ENCODE measurements at regions not wholly inside any gene's neighbourhood (a gene's known extent, or its start where the extent isn't known, plus 50 kb on each side); places are given as distances from the start of the nearest gene placed in this dataset.

DNA sequence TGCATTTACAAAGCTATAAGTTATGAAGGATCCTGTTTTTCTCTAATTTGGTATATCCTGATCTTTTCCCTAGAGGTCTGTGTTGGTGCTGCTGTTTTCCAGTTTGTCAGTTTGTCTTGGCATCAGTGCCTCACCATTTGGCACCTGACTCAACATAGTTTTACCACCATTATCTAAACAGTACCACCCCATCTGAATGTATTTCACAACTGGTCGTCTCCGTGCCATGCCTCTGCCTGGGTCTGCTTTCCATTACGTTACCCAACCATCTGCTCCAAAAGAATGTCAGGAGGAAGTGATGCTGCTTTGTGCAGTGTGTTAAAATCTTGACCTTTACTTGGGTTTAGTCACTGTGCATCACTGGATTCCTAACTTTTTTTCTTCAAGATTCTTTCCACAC lies 129.3 kb upstream of the RASSF8 start:
- DNase-seq (ENCODE audit: low spot score) (no peak), ATAC-seq (ENCODE audit: low FRiP score) (peak; percentile 97)
- TF ChIP-seq CTCF (IDR thresholded peaks at IDR 0.05) = no peak

- TF ChIP-seq CTCF (IDR thresholded peaks at IDR 0.05) = no peak
- DNase-seq (ENCODE audit: low spot score) = no peak
- ATAC-seq (ENCODE audit: low FRiP score) = no peak
Observed at GRCh38 chr12:25830456-25830855, 128.0 kb upstream of the RASSF8 start.

DNA sequence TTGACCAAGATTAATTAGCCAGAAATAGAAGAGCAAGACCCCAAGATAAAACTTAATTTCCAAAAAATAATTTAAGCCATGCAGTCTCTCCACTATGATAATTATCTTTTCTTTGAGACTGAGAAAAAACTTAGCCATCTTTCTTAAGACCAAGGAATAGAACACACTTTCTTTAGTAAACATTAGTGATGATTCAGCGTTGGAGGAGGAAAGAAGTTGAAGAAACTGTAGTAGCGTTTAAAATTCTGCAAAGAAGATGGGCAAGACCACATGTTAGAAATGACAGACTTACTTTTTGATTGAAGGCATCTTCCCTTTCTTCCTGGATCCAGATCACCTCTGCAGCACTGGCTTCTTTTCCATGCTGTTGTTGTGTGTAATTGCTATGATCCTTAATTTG lies 124.8 kb upstream of the RASSF8 start:
- no peak for DNase-seq (ENCODE audit: low spot score)
- no peak for TF ChIP-seq CTCF (IDR thresholded peaks at IDR 0.05)
- ATAC-seq (ENCODE audit: low FRiP score) = no peak

DNA sequence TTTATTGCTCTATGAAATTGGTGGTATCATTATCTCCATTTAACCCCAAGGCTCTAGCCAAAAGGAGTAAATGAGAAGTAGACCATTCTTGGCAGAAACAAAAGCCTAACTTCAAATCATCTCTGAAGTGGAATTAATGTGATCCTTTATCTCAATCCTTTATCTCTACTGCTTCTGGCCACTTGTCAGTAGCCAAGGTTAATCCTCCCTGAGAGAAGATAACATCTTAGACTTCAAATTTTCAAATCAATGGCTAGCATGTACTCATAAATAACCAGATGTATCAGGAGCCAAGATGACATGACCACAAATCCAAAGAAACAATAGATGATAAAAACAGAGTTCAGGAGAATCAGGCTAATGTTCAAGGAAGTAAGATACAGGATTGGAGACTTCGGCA lies 123.1 kb upstream of the RASSF8 start:
- no peak for TF ChIP-seq CTCF (IDR thresholded peaks at IDR 0.05)
- ATAC-seq (ENCODE audit: low FRiP score) (no peak), DNase-seq (ENCODE audit: low spot score) (no peak)

DNA sequence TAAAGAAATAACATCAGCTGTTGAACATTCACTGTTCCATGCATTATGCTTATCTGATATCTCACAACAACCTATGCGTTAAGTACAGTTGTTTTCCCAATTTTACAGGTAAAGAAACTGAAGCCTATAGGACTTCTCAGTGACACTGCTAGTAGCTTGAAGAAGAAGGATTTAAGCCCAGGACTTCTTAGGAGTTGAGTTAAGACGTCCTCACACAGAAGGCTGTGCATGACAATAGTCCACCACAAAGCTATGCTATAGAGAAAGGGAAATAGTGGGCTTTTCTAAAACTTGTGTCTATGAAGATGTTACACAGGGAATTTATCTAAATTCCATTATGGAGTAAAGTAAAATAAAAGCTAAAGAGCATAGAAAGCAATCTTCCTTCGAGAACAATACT lies 120.5 kb upstream of the RASSF8 start:
- ATAC-seq (ENCODE audit: low FRiP score) (no peak), DNase-seq (ENCODE audit: low spot score) (no peak)
- no peak for TF ChIP-seq CTCF (IDR thresholded peaks at IDR 0.05)

- ATAC-seq (ENCODE audit: low FRiP score) = no peak
- no peak for TF ChIP-seq CTCF (IDR thresholded peaks at IDR 0.05)
- no peak for DNase-seq (ENCODE audit: low spot score)
Observed at GRCh38 chr12:25839470-25839869, 119.0 kb upstream of the RASSF8 start.

DNA sequence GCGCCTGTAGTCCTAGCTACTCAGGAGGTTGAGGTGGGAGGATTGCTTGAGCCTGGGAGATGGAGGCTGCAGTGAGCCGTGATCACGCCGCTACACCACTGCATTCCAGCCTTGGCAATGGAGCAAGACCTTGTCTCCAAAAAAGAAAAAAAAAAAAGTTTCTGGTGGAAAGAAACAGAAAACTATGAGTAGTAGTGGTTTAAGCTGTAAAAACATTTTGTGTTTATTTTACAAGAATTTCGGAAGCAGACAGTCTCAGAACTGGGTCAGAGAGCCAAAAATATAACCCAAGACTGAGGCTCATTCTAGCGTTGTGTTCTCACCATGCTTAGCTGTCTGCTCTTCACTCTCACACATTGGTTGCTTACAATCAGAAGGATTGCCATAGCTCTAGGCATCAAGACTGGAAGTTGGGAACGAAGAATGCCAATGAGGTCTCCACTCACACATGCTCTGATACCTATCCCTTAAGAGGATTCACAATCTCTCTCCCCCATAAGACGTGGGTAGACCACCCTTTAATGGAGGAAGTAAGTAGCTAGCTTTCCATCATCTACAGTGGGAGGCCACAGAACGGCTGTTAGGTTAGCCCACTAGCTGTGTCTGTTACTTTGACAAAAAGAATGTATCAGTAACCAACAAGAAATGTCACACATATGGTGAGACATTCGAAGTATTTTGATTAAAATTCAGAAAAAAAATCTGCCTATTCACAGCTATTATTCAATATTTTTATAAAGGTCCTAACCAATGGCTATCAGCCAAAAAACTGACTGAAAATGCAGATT lies 117.6 kb upstream of the RASSF8 start:
- no peak for ATAC-seq (ENCODE audit: low FRiP score)
- no peak for DNase-seq (ENCODE audit: low spot score)
- TF ChIP-seq CTCF (IDR thresholded peaks at IDR 0.05) = no peak

All from omental fat pad (tissue), 3 donors.